Tongue (tissue), 1 donor: ENCODE measurements at regions not wholly inside any gene's neighbourhood (a gene's known extent, or its start where the extent isn't known, plus 50 kb on each side); places are given as distances from the start of the nearest gene placed in this dataset.
"Not testable (repeated sequence)": the region's sequence is repeated elsewhere in the genome, so short reads cannot be mapped to it uniquely, and the experiment has no call there.

Experiments used
- DNase-seq: peaks from one replicate; pipeline ENCODE4 v3.0.0-alpha.2; 2015

- no peak for DNase-seq
Measured at GRCh38 chr4:53713767-53714166, 122.5 kb upstream of the LNX1 start.

GRCh38 chr4:53713296-53713695 is 122.0 kb upstream of the LNX1 start:
- no peak for DNase-seq

- DNase-seq: no peak
Measured at GRCh38 chr4:53712408-53713020, 121.2 kb upstream of the LNX1 start.

- no peak for DNase-seq
Measured at GRCh38 chr4:53711926-53712325, 120.6 kb upstream of the LNX1 start.

DNA sequence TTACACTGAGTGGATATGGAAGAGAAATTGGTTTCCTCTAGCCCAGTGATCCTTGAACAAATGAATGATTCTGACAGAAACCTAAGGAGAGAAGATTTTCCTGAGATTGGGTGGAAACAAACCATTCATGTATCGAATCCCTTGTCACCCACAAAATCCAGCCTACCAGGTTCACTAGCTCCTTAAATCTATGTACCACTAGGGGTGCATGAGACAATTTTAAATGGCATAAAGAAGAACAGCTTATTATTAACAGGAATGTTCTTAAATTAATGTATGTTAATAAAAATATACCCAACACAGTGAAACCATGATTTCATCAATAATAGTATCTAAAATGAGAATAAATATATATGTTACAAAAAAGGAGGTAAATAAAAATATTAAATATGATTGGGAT is 118.4 kb upstream of the LNX1 start:
- no peak for DNase-seq

DNA sequence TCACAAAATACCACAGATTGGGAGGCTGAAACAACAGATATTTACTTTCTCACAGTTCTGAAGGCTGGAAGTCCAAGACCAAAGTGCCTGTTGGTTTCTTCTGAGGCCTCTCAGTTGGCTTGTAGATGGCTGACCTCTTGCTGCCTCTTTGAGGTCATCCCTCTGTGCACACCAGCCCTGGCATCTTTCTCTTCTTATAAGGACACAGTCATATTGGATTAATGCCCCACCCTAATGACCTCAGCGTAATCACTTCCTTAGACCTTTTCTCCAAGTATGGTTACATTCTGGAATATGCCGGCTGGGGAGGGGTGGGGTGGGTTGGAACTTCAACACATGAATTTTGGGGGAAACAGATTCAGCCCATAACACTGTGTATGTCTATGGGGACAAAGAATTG is 116.2 kb upstream of the LNX1 start:
- DNase-seq: no peak

- DNase-seq: peak; percentile 63
Measured at GRCh38 chr4:53706422-53707032, 115.2 kb upstream of the LNX1 start.

- no peak for DNase-seq
Measured at GRCh38 chr4:53705972-53706371, 114.7 kb upstream of the LNX1 start.

GRCh38 chr4:53705151-53705764 is 114.0 kb upstream of the LNX1 start:
- DNase-seq: no peak

DNA sequence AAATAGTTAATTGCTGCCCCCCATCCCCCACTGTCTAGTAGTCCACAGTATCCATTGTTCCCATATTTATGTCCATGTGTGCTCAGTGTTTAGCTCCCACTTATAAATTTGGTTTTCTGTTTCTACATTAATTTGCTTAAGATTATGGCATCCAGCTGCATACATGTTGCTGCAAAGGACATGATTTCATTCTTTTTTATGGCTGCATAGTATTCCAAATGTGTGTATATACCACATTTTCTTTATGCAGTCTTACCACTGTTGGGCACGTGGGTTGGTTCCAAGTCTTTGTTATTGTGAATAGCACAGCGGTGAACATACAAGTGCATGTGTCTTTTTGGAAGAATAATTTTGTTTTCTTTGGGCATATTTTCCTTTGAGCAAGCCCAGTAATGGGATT is 113.0 kb upstream of the LNX1 start:
- DNase-seq: no peak

GRCh38 chr4:53703267-53703655 is 112.0 kb upstream of the LNX1 start:
- no peak for DNase-seq

DNA sequence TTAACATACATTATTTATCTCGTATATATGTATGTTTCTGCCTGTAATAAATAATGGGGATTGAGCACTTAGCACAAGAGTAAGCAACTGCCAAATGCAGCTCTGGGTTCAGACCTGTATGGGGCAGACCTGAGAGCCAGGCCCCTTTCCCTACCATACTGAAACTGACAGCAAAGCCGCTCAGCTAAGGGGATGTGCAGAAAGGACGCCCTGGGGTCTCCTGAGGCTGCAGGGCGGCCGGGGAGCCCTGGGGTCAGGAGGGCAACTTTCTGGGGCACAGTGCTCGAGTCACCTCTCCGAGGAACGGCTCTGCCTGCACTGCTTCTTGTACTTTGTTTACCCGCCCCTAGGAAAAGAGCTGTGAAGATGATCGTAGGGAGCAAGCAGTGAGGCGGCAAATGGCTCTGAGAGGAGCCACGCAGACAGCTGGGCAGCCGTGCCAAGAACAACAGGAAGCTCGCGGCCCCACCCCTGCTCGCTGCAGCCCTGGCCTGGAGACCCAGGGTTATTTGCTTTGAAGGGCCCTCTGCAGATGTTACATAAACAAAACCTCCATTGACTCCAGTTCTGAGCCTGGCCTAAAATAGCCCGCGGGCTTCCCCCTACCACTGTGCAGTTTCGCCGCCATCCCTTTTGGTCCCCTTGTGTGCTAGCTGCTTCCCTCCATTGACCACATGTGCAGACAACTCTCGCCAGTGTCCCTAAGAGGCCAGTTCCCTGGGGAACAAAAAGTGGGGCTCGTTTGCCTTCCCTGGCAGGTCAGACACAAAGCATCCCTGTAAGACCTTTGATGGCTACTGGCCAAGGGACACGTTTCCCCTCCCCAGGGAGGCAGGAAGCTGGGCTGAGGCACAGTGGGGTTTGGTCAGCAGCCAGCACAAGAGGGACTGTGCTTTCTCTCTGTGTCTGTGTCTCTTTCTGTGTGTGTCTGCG is 111.3 kb upstream of the LNX1 start:
- DNase-seq: peak; percentile 86

GRCh38 chr4:53701260-53701659 is 110.0 kb upstream of the LNX1 start:
- not testable (repeated sequence) for DNase-seq

GRCh38 chr4:53699310-53699709 is 108.0 kb upstream of the LNX1 start:
- not testable (repeated sequence) for DNase-seq

- DNase-seq: no peak
Measured at GRCh38 chr4:53697016-53697685, 105.9 kb upstream of the LNX1 start.

DNA sequence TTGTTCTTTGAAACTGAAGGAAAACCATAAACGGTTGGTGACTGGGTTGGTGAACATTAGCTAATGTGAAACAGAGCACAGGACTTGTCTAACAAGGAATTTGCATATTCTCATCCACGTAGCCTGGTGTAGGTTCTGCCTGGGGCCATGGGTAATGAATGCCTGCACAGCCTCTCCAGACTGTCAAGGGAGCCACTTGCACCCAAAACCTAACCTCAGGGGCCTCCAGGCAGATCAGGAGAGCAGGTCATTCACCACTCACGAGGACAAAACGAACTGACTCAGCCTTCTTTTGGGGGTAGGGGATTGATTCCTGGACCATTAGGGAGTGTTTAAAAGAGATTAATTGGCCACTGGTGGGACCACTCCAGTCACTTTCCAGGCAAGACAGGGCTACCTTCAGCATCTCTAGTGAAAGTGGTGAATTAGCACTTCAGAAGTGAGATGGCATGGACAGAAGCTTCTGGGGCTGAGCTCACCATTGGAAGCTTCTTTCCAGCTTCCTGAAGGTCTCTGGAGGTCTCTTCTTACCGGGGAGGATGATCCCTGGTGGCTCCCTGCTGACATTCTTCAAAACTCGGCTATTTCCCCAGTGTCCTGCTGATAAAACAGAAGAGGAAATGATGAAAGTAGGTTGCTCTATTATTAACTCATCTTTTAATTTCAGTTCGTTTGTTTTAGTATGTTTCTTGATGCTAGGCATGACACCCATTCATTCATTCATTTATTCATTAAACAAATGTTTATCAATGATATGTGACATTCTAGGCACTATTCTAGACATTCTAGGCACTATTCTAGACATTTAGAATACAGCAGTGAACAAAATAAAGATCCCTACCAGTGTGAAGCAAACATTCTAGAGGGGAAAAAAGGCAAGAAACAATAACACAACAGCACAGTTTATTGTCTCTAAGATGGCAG is 104.5 kb upstream of the LNX1 start:
- DNase-seq: no peak

- no peak for DNase-seq
Measured at GRCh38 chr4:53694666-53695065, 103.4 kb upstream of the LNX1 start.

GRCh38 chr4:53693909-53694308 is 102.6 kb upstream of the LNX1 start:
- DNase-seq: no peak

DNA sequence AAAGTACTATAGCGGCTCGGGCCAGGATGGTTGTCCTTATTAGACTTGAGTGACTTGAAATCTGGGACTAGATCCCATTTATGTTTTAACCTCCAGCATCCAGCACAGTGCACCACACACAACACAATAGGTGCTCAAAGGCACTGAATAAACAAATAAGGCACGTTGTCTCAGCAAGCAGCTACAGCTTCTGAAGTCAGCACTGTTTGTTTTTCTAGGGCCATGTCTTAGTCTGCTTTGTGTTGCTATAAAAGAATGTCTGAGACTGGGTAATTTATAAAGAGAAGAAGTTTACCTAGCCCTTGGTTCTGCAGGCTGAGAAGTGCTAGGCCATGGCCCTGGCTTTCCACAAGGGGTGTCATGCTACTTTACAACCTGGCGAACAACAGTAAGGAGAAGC is 102.1 kb upstream of the LNX1 start:
- DNase-seq: no peak

GRCh38 chr4:53688186-53688790 is 97.0 kb upstream of the LNX1 start:
- no peak for DNase-seq

DNA sequence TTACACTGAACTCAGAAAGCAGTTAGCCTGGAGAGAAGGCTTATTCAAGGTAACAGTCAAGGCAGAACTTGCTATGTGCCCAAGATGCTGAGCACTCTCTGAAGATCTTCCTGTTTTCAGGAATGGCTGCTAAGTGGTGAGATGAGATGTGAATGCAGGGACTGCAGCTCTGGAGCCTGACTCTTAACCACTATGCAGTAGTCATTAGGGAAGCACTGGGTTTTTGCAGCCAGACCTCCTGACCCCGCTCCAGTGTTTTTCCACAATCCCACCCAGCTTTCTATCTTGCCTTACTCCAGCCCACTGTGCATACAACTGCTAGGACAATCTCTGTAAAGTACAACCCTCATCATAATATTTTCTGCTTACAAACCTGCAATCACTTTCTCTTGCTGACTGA is 95.2 kb upstream of the LNX1 start:
- DNase-seq: no peak
